A172 (cell line): ENCODE measurements at regions not wholly inside any gene's neighbourhood (a gene's known extent, or its start where the extent isn't known, plus 50 kb on each side); places are given as distances from the start of the nearest gene placed in this dataset.
"Not testable (repeated sequence)": the region's sequence is repeated elsewhere in the genome, so short reads cannot be mapped to it uniquely, and the experiment has no call there.

Experiments
- DNase-seq: peaks from one replicate; pipeline ENCODE4 v3.0.0-alpha.2; 2015; ENCODE audit warnings: low spot score

- no peak for DNase-seq
These were observed 497.8 kb downstream of the PREX1 start for GRCh38 chr20:48329676-48330664.

GRCh38 chr20:48329031-48329615 is 498.7 kb downstream of the PREX1 start:
- no peak for DNase-seq

GRCh38 chr20:48327848-48328247 is 500.0 kb downstream of the PREX1 start:
- DNase-seq: not testable (repeated sequence)

GRCh38 chr20:48326868-48327267 is 500.9 kb downstream of the PREX1 start:
- no peak for DNase-seq

GRCh38 chr20:48326434-48326691 is 501.4 kb downstream of the PREX1 start:
- DNase-seq: no peak

- no peak for DNase-seq
These were observed 502.0 kb downstream of the PREX1 start for GRCh38 chr20:48325656-48326433.

GRCh38 chr20:48324744-48325143 is 503.1 kb downstream of the PREX1 start:
- DNase-seq: no peak

GRCh38 chr20:48321271-48321670 is 506.5 kb downstream of the PREX1 start:
- no peak for DNase-seq

- no peak for DNase-seq
These were observed 507.7 kb downstream of the PREX1 start for GRCh38 chr20:48319943-48320584.

GRCh38 chr20:48317578-48317977 is 510.2 kb downstream of the PREX1 start:
- no peak for DNase-seq

- DNase-seq: no peak
These were observed 512.7 kb downstream of the PREX1 start for GRCh38 chr20:48314925-48315592.

- DNase-seq: no peak
These were observed 514.5 kb downstream of the PREX1 start for GRCh38 chr20:48313324-48313723.

GRCh38 chr20:48311956-48312355 is 515.8 kb downstream of the PREX1 start:
- DNase-seq: no peak

- no peak for DNase-seq
These were observed 517.5 kb downstream of the PREX1 start for GRCh38 chr20:48310305-48310704.

- DNase-seq: no peak
These were observed 518.5 kb downstream of the PREX1 start for GRCh38 chr20:48309293-48309692.

- DNase-seq: no peak
These were observed 518.9 kb downstream of the PREX1 start for GRCh38 chr20:48308882-48309281.

- no peak for DNase-seq
These were observed 519.5 kb downstream of the PREX1 start for GRCh38 chr20:48308232-48308781.

GRCh38 chr20:48307277-48307676 is 520.5 kb downstream of the PREX1 start:
- no peak for DNase-seq

- no peak for DNase-seq
These were observed 517.7 kb upstream of the SULF2 start for GRCh38 chr20:48302844-48303542.

GRCh38 chr20:48302149-48302548 is 516.9 kb upstream of the SULF2 start:
- DNase-seq: no peak

- no peak for DNase-seq
These were observed 515.9 kb upstream of the SULF2 start for GRCh38 chr20:48301189-48301588.
